H1 (cell line): ENCODE measurements at regions not wholly inside any gene's neighbourhood (a gene's known extent, or its start where the extent isn't known, plus 50 kb on each side); places are given as distances from the start of the nearest gene placed in this dataset.
"Not testable (repeated sequence)": the region's sequence is repeated elsewhere in the genome, so short reads cannot be mapped to it uniquely, and the experiment has no call there.

Source experiments
- CTCF ChIA-PET: fragments of 300-600 bp; sonication (Branson Sonifier 250); formaldehyde crosslinking; loops from one replicate; lab custom pipeline; 2021; ENCODE audit not compliant: partially characterized antibody; lab: Charles Lee
- POLR2A ChIA-PET: fragments of 300-600 bp; sonication (Branson Sonifier 250); formaldehyde crosslinking; loops from one replicate; lab custom pipeline; 2021; ENCODE audit warnings: inconsistent platforms; ENCODE audit not compliant: partially characterized antibody; lab: Charles Lee
- DNase-seq, 2 experiments: peaks; one replicate each; pipeline versions ENCODE4 v3.0.0 to v3.0.0-alpha.2; 2010 to 2022; ENCODE audit warnings: low spot score in 2 of 2, low read depth in 1 of 2, mixed read lengths in 1 of 2
- FAIRE-seq: peaks from 2 replicates; lab custom pipeline; 2011; peaks lifted over from hg19 to GRCh38; lab: Jason Lieb, UNC
- H2AFZ ChIP-seq: 2 replicates; pipeline ENCODE4 v1.8.1; 2012; ENCODE audit warnings: low read length, inconsistent platforms
- H2AK5ac ChIP-seq: 2 replicates; pipeline ENCODE4 v1.6.1; 2013; ENCODE audit warnings: low read depth, low read length
- H2BK120ac ChIP-seq: replicated peaks from 2 replicates; pipeline ENCODE3; 2013; ENCODE audit warnings: low read depth, low read length, inconsistent platforms
- H2BK12ac ChIP-seq: 2 replicates; pipeline ENCODE4 v1.6.1; 2013; ENCODE audit warnings: low read depth, low read length
- H2BK15ac ChIP-seq: 2 replicates; pipeline ENCODE4 v1.6.1; 2013; ENCODE audit warnings: low read length
- H2BK20ac ChIP-seq: 2 replicates; pipeline ENCODE4 v1.6.1; 2013; ENCODE audit warnings: low read length
- H2BK5ac ChIP-seq: 2 replicates; pipeline ENCODE4 v1.6.1; 2013; ENCODE audit warnings: low read depth, low read length
- H3K14ac ChIP-seq: 2 replicates; pipeline ENCODE4 v1.6.1; 2013; ENCODE audit warnings: inconsistent platforms; ENCODE audit not compliant: insufficient read length
- H3K18ac ChIP-seq: 2 replicates; pipeline ENCODE4 v1.6.1; 2013; ENCODE audit warnings: low read length; ENCODE audit errors: extremely low read depth
- H3K23ac ChIP-seq: 2 replicates; pipeline ENCODE4 v1.6.1; 2013; ENCODE audit warnings: inconsistent platforms; ENCODE audit not compliant: insufficient read length
- H3K23me2 ChIP-seq: 2 replicates; pipeline ENCODE4 v1.6.1; 2013; ENCODE audit warnings: low read depth, low read length
- H3K27ac ChIP-seq: 2 replicates; pipeline ENCODE4 v1.6.1; 2011; ENCODE audit warnings: low read depth, low read length, inconsistent platforms
- H3K27me3 ChIP-seq, 4 experiments: replicated peaks in 1 of 4; 1 replicate in 1 of 4; 2 replicates in 3 of 4; pipeline versions ENCODE4 v1.6.1 to v1.8.1; 2011 to 2013; ENCODE audit warnings: low read length in 3 of 4, mild to moderate bottlenecking in 3 of 4, inconsistent platforms in 2 of 4, mixed read lengths in 2 of 4, moderate library complexity in 1 of 4; ENCODE audit not compliant: control insufficient read depth in 3 of 4, insufficient read depth in 3 of 4; ENCODE audit errors: extremely low read depth in 1 of 4
- H3K36me3 ChIP-seq, 4 experiments: 2 replicates each; pipeline versions ENCODE4 v1.6.1 to v1.8.1; 2011 to 2013; ENCODE audit warnings: mild to moderate bottlenecking in 4 of 4, low read length in 3 of 4, moderate library complexity in 2 of 4, control low read depth in 1 of 4, inconsistent platforms in 1 of 4; ENCODE audit not compliant: insufficient read depth in 4 of 4, control insufficient read depth in 2 of 4
- H3K4ac ChIP-seq: replicated peaks from 2 replicates; pipeline ENCODE3; 2013; ENCODE audit warnings: low read length, low read depth, mixed read lengths, inconsistent platforms; ENCODE audit not compliant: insufficient read length
- H3K4me1 ChIP-seq, 4 experiments: replicated peaks in 1 of 4; 1 replicate in 1 of 4; 2 replicates in 3 of 4; pipeline versions ENCODE4 v1.6.1 to v1.8.1; 2011 to 2013; ENCODE audit warnings: low read length in 3 of 4, inconsistent platforms in 2 of 4, mixed read lengths in 1 of 4; ENCODE audit not compliant: insufficient read depth in 4 of 4, control insufficient read depth in 3 of 4
- H3K4me2 ChIP-seq, 2 experiments: 2 replicates each; pipeline versions ENCODE4 v1.6.1 to v1.8.1; 2011 to 2013; ENCODE audit warnings: low read depth in 2 of 2, low read length in 2 of 2, control low read depth in 1 of 2, inconsistent platforms in 1 of 2, mild to moderate bottlenecking in 1 of 2; ENCODE audit not compliant: insufficient read depth in 1 of 2
- H3K4me3 ChIP-seq, 4 experiments: fragments of 200-600, 300-600 bp in 1 of 4; sonication (generic), shearing (Covaris generic), sonication (Bioruptor Twin) in 1 of 4; 2 replicates each; pipeline versions ENCODE4 v1.5.1 to v1.8.1; 2011 to 2016; ENCODE audit warnings: low read length in 4 of 4, low read depth in 3 of 4, control low read depth in 2 of 4, inconsistent platforms in 2 of 4, mild to moderate bottlenecking in 2 of 4, mixed read lengths in 1 of 4, moderate library complexity in 1 of 4; ENCODE audit not compliant: insufficient read depth in 2 of 4; ENCODE audit errors: extremely low read depth in 1 of 4
- H3K56ac ChIP-seq: replicated peaks from 2 replicates; pipeline ENCODE3; 2013; ENCODE audit warnings: low read depth, mild to moderate bottlenecking, mixed read lengths, low read length, inconsistent platforms; ENCODE audit not compliant: insufficient read length
- H3K79me1 ChIP-seq: 2 replicates; pipeline ENCODE4 v1.6.1; 2013; ENCODE audit warnings: low read depth, low read length, control low read depth
- H3K79me2 ChIP-seq, 2 experiments: 2 replicates each; pipeline versions ENCODE4 v1.6.1 to v1.8.1; 2012 to 2013; ENCODE audit warnings: low read length in 2 of 2, mild to moderate bottlenecking in 2 of 2, inconsistent platforms in 1 of 2; ENCODE audit not compliant: insufficient read depth in 2 of 2, control insufficient read depth in 1 of 2
- H3K9ac ChIP-seq, 4 experiments: replicated peaks in 1 of 4; 1 replicate in 1 of 4; 2 replicates in 3 of 4; pipeline versions ENCODE4 v1.6.1 to v1.8.1; 2011 to 2013; ENCODE audit warnings: low read depth in 3 of 4, low read length in 3 of 4, control low read depth in 2 of 4, mild to moderate bottlenecking in 2 of 4, moderate library complexity in 2 of 4, inconsistent platforms in 1 of 4; ENCODE audit errors: extremely low read depth in 1 of 4
- H3K9me3 ChIP-seq, 2 experiments: 2 replicates each; pipeline versions ENCODE4 v1.6.1 to v1.8.1; 2012 to 2013; ENCODE audit warnings: mild to moderate bottlenecking in 2 of 2, moderate library complexity in 2 of 2, control low read depth in 1 of 2, inconsistent platforms in 1 of 2, low read depth in 1 of 2, low read length in 1 of 2, mixed read lengths in 1 of 2; ENCODE audit not compliant: insufficient read depth in 2 of 2
- H4K20me1 ChIP-seq, 2 experiments: replicated peaks in 1 of 2; 2 replicates each; pipeline versions ENCODE3 to v1.8.1; 2011 to 2013; ENCODE audit warnings: inconsistent platforms in 2 of 2, low read length in 2 of 2, mild to moderate bottlenecking in 1 of 2; ENCODE audit not compliant: insufficient read depth in 2 of 2, control insufficient read depth in 1 of 2
- H4K5ac ChIP-seq: 2 replicates; pipeline ENCODE4 v1.6.1; 2013; ENCODE audit warnings: low read length, low read depth, mixed read lengths, inconsistent platforms; ENCODE audit not compliant: insufficient read length
- H4K8ac ChIP-seq: 2 replicates; pipeline ENCODE4 v1.8.0; 2013; ENCODE audit warnings: mild to moderate bottlenecking, moderate library complexity, low read length, inconsistent platforms; ENCODE audit not compliant: insufficient read depth; ENCODE audit errors: extremely low read depth
- H4K91ac ChIP-seq: replicated peaks from 2 replicates; pipeline ENCODE3; 2013; ENCODE audit warnings: low read length, mixed read lengths, inconsistent platforms; ENCODE audit not compliant: insufficient read length
- WGBS, 2 experiments: shearing (Covaris generic) in 1 of 2; methylation state at CpG; one replicate each; pipeline versions ENCODE4 v1.1.6 to v1.1.7; 2013 to 2015; ENCODE audit warnings: low lambda C conversion rate in 2 of 2, mixed read lengths in 2 of 2, inconsistent platforms in 1 of 2, low coverage in 1 of 2, missing lambda C conversion rate in 1 of 2; ENCODE audit not compliant: insufficient replicate concordance in 2 of 2, insufficient coverage in 1 of 2, insufficient read length in 1 of 2; ENCODE audit errors: extremely low coverage in 1 of 2, missing lambda C conversion rate in 1 of 2; 5-methylcytosine and 5-hydroxymethylcytosine counted together

DNA sequence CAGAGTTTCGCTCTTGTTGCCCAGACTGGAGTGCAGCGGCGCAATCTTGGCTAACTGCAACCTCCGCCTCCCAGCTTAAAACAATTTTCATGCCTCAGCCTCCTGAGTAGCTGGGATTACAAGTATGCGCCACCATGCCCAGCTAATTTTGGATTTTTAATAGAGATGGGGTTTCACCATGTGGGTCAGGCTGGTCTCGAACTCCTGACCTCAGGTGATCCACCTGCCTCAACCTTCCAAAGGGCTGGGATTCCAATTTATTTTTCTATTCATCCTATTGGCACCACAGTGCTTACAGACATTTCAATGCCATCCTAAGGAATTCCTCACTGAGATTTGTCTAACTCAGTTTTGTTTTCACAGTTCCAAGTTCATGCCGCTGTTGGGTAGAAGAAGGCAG, 98.3 kb upstream of the EGLN3 start:
- POLR2A ChIA-PET, H3K23me2 ChIP-seq, H3K14ac ChIP-seq, H4K91ac ChIP-seq, H2BK12ac ChIP-seq, H3K4ac ChIP-seq, FAIRE-seq, H3K18ac ChIP-seq, H2BK20ac ChIP-seq, H2BK5ac ChIP-seq, H2BK15ac ChIP-seq, H3K27ac ChIP-seq, H3K9ac ChIP-seq, CTCF ChIA-PET, H3K4me3 ChIP-seq, H3K79me1 ChIP-seq, H3K23ac ChIP-seq, H4K5ac ChIP-seq, H3K36me3 ChIP-seq, DNase-seq, H2AFZ ChIP-seq, H3K4me1 ChIP-seq, H4K8ac ChIP-seq, H3K79me2 ChIP-seq, H3K27me3 ChIP-seq, H3K9me3 ChIP-seq, H2BK120ac ChIP-seq, H2AK5ac ChIP-seq, H3K4me2 ChIP-seq, H3K56ac ChIP-seq, H4K20me1 ChIP-seq: not testable (repeated sequence)
- 82% methylated on average over 7 of the region's 7 CpGs; no CpG with 5 or more reads in 1 of the 2 experiments for WGBS, 2 experiments
